Mesendoderm (in vitro differentiated cells): ENCODE measurements at regions not wholly inside any gene's neighbourhood (a gene's known extent, or its start where the extent isn't known, plus 50 kb on each side); places are given as distances from the start of the nearest gene placed in this dataset.

Experiments used
- DNase-seq: peaks from one replicate; pipeline ENCODE4 v3.0.0; 2013
- H2AK5ac ChIP-seq: 2 replicates; pipeline ENCODE4 v1.6.1; 2013; ENCODE audit warnings: low read length, inconsistent platforms
- H2BK120ac ChIP-seq: 2 replicates; pipeline ENCODE4 v1.6.1; 2013; ENCODE audit warnings: low read depth, mild to moderate bottlenecking, low read length, moderate library complexity, mixed read lengths
- H2BK15ac ChIP-seq: replicated peaks from 2 replicates; pipeline ENCODE4 v1.6.1; 2013; ENCODE audit warnings: low read depth, mild to moderate bottlenecking, moderate library complexity
- H2BK5ac ChIP-seq: 2 replicates; pipeline ENCODE4 v1.6.1; 2013; ENCODE audit warnings: low read length, inconsistent platforms
- H3K18ac ChIP-seq: 2 replicates; pipeline ENCODE4 v1.6.1; 2013; ENCODE audit warnings: mild to moderate bottlenecking, low read length, mixed read lengths
- H3K23ac ChIP-seq: one replicate; pipeline ENCODE4 v1.6.1; 2013; ENCODE audit warnings: low read length
- H3K27ac ChIP-seq: 2 replicates; pipeline ENCODE4 v1.5.1; 2013; ENCODE audit warnings: low read depth, mild to moderate bottlenecking, inconsistent platforms, low read length, moderate library complexity
- H3K27me3 ChIP-seq: 2 replicates; pipeline ENCODE4 v1.6.1; 2013; ENCODE audit warnings: low read length, control low read depth, mild to moderate bottlenecking, inconsistent platforms; ENCODE audit not compliant: insufficient read depth, poor library complexity
- H3K36me3 ChIP-seq: 2 replicates; pipeline ENCODE4 v1.6.1; 2013; ENCODE audit warnings: low read length, inconsistent platforms; ENCODE audit not compliant: control insufficient read depth, insufficient read depth
- H3K4ac ChIP-seq: one replicate; pipeline ENCODE4 v1.6.1; 2013; ENCODE audit warnings: low read depth, mild to moderate bottlenecking, low read length, moderate library complexity
- H3K4me1 ChIP-seq: 2 replicates; pipeline ENCODE4 v1.6.1; 2013; ENCODE audit warnings: low read depth, low read length, inconsistent platforms; ENCODE audit not compliant: control insufficient read depth
- H3K4me2 ChIP-seq: 2 replicates; pipeline ENCODE4 v1.6.1; 2013; ENCODE audit warnings: low read length
- H3K4me3 ChIP-seq: 2 replicates; pipeline ENCODE4 v1.5.1; 2013; ENCODE audit warnings: mild to moderate bottlenecking, low read length
- H3K56ac ChIP-seq: one replicate; pipeline ENCODE4 v1.6.1; 2013; ENCODE audit warnings: low read length
- H3K79me1 ChIP-seq: 2 replicates; pipeline ENCODE4 v1.6.1; 2013; ENCODE audit warnings: low read length, inconsistent platforms
- H3K79me2 ChIP-seq: 2 replicates; pipeline ENCODE4 v1.6.1; 2013; ENCODE audit warnings: mild to moderate bottlenecking, low read length; ENCODE audit not compliant: control insufficient read depth, insufficient read depth
- H3K9ac ChIP-seq: 2 replicates; pipeline ENCODE4 v1.6.1; 2013; ENCODE audit warnings: low read length, inconsistent platforms
- H4K5ac ChIP-seq: one replicate; pipeline ENCODE4 v1.6.1; 2013; ENCODE audit warnings: low read length
- H4K8ac ChIP-seq: one replicate; pipeline ENCODE4 v1.6.1; 2013; ENCODE audit warnings: low read depth, mild to moderate bottlenecking, control low read depth, low read length, moderate library complexity
- WGBS: extraction: QIAGEN DNeasy Blood & Tissue Kit; methylation state at CpG from one replicate; pipeline ENCODE4 v1.1.7; 2013; ENCODE audit warnings: low lambda C conversion rate, missing lambda C conversion rate; ENCODE audit not compliant: insufficient coverage; ENCODE audit errors: extremely low coverage; 5-methylcytosine and 5-hydroxymethylcytosine counted together

- Histone ChIP-seq H3K4me1 (no peaks in the 10 kb centered on the region), H3K18ac (no peak overlapping the region), H2BK5ac (no peak overlapping the region), H4K8ac (no peak overlapping the region), H2BK15ac (no peak overlapping the region), H3K36me3 (no peaks in the 10 kb centered on the region), H3K79me2 (no peaks in the 10 kb centered on the region), H4K5ac (no peak overlapping the region), H3K79me1 (no peaks in the 10 kb centered on the region), H3K4me3 (no peak overlapping the region), H3K27me3 (no peaks in the 10 kb centered on the region), H3K9ac (no peak overlapping the region), H3K56ac (no peak overlapping the region), H3K4ac (no peak overlapping the region), H3K27ac (no peak overlapping the region), H3K4me2 (no peak overlapping the region), H3K23ac (no peak overlapping the region), H2BK120ac (no peak overlapping the region), H2AK5ac (no peak overlapping the region)
- no CpG with 5 or more reads among the region's 3 CpGs for WGBS
- no peak for DNase-seq
These were observed 307.4 kb downstream of the KLF5 start for GRCh38 chr13:73366241-73366640.

GRCh38 chr13:73365681-73366080 lies 306.9 kb downstream of the KLF5 start:
- Histone ChIP-seq H2BK15ac (no peak overlapping the region), H2BK120ac (no peak overlapping the region), H3K56ac (no peak overlapping the region), H3K4me1 (no peaks in the 10 kb centered on the region), H3K79me1 (no peaks in the 10 kb centered on the region), H3K36me3 (no peaks in the 10 kb centered on the region), H3K18ac (no peak overlapping the region), H3K4me3 (no peak overlapping the region), H3K4ac (no peak overlapping the region), H3K27me3 (no peaks in the 10 kb centered on the region), H2BK5ac (no peak overlapping the region), H2AK5ac (no peak overlapping the region), H3K9ac (no peak overlapping the region), H3K23ac (no peak overlapping the region), H3K27ac (no peak overlapping the region), H3K4me2 (no peak overlapping the region), H3K79me2 (no peaks in the 10 kb centered on the region), H4K5ac (no peak overlapping the region), H4K8ac (no peak overlapping the region)
- no CpG with 5 or more reads among the region's 4 CpGs for WGBS
- no peak for DNase-seq

DNA sequence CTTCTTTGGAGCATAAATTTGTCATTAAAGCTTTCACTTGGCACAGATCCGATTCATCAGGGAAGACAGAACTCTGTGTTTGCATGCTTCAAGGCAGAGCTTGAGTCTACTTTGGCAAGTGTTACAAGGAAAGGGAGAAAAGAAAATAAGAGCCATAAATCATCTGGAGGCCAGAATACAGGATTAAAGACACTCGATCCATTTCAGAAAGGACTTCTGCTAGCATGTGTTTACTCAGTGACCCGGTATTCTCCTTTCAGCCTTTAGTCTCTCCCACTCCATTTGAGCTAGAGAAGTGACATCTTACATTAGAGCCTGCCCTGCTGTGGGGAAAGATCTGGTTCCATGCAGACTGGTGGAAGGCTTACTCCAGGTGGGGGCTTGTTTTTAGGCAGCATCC lies 306.4 kb downstream of the KLF5 start:
- WGBS: no CpG with 5 or more reads among the region's 3 CpGs
- Histone ChIP-seq H3K79me1 (no peaks in the 10 kb centered on the region), H3K4me1 (no peaks in the 10 kb centered on the region), H3K79me2 (no peaks in the 10 kb centered on the region), H2BK15ac (no peak overlapping the region), H3K4me2 (no peak overlapping the region), H4K8ac (no peak overlapping the region), H3K4me3 (no peak overlapping the region), H3K18ac (no peak overlapping the region), H3K36me3 (no peaks in the 10 kb centered on the region), H3K4ac (no peak overlapping the region), H4K5ac (no peak overlapping the region), H2BK5ac (no peak overlapping the region), H3K56ac (no peak overlapping the region), H2AK5ac (no peak overlapping the region), H3K27me3 (no peaks in the 10 kb centered on the region), H3K27ac (no peak overlapping the region), H3K23ac (no peak overlapping the region), H2BK120ac (no peak overlapping the region), H3K9ac (no peak overlapping the region)
- no peak for DNase-seq

- no peak overlapping the region for H4K8ac ChIP-seq
- no peak overlapping the region for H3K4me2 ChIP-seq
- H3K9ac ChIP-seq: no peak overlapping the region
- no peak overlapping the region for H2AK5ac ChIP-seq
- no peaks in the 10 kb centered on the region for H3K79me1 ChIP-seq
- no peaks in the 10 kb centered on the region for H3K27me3 ChIP-seq
- H3K4me3 ChIP-seq: no peak overlapping the region
- H3K27ac ChIP-seq: no peak overlapping the region
- H3K56ac ChIP-seq: no peak overlapping the region
- no peak overlapping the region for H3K18ac ChIP-seq
- no peak overlapping the region for H3K23ac ChIP-seq
- H4K5ac ChIP-seq: no peak overlapping the region
- no peak overlapping the region for H2BK120ac ChIP-seq
- H2BK5ac ChIP-seq: no peak overlapping the region
- no peaks in the 10 kb centered on the region for H3K36me3 ChIP-seq
- H2BK15ac ChIP-seq: no peak overlapping the region
- no peak for DNase-seq
- no peaks in the 10 kb centered on the region for H3K4me1 ChIP-seq
- no peak overlapping the region for H3K4ac ChIP-seq
- WGBS: no CpG with 5 or more reads among the region's 3 CpGs
- no peaks in the 10 kb centered on the region for H3K79me2 ChIP-seq
These were observed 305.9 kb downstream of the KLF5 start for GRCh38 chr13:73364736-73365135.

DNA sequence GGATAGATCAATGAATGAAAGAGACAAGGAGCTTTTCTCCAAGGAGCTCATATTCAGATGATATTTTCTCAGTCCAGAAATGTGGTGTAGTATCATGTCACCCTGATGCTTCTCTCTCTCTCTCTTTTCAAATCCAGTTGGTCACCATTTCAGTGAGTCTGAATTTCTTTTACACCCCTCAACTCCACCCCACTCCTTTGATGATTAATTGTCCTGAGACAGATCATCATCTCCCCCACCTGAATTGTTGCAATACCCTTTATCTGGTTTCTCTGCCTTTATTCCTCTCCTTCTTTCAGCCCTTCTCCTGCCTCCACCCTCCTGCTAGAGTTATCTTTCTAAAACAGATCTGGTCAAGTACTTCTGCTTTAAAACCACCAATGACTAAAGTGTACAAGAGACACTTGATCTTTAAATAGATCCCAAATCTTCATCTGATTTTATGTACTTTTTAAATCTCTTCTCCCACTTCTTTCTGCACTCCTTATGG lies 299.8 kb downstream of the KLF5 start:
- Histone ChIP-seq H4K8ac (peak overlapping the region; percentile 28), H3K27me3 (no peaks in the 10 kb centered on the region), H3K4me1 (no peaks in the 10 kb centered on the region), H3K56ac (no peak overlapping the region), H3K79me2 (no peaks in the 10 kb centered on the region), H2AK5ac (no peak overlapping the region), H2BK15ac (no peak overlapping the region), H3K36me3 (no peaks in the 10 kb centered on the region), H3K4me2 (no peak overlapping the region), H3K79me1 (no peaks in the 10 kb centered on the region), H3K4ac (no peak overlapping the region), H3K27ac (no peak overlapping the region), H3K9ac (no peak overlapping the region), H4K5ac (no peak overlapping the region), H2BK5ac (no peak overlapping the region), H3K23ac (no peak overlapping the region), H3K18ac (no peak overlapping the region), H2BK120ac (no peak overlapping the region), H3K4me3 (no peak overlapping the region)
- no peak for DNase-seq

- H2BK120ac ChIP-seq: no peak overlapping the region
- H4K8ac ChIP-seq: no peak overlapping the region
- H3K23ac ChIP-seq: no peak overlapping the region
- no peak overlapping the region for H3K18ac ChIP-seq
- H3K27me3 ChIP-seq: no peaks in the 10 kb centered on the region
- H2AK5ac ChIP-seq: no peak overlapping the region
- H4K5ac ChIP-seq: no peak overlapping the region
- no peak overlapping the region for H3K27ac ChIP-seq
- H3K4me2 ChIP-seq: no peak overlapping the region
- no peaks in the 10 kb centered on the region for H3K79me2 ChIP-seq
- WGBS: no CpG with 5 or more reads among the region's 2 CpGs
- no peak for DNase-seq
- H2BK15ac ChIP-seq: no peak overlapping the region
- H3K4me1 ChIP-seq: no peaks in the 10 kb centered on the region
- H2BK5ac ChIP-seq: no peak overlapping the region
- no peaks in the 10 kb centered on the region for H3K36me3 ChIP-seq
- no peaks in the 10 kb centered on the region for H3K79me1 ChIP-seq
- H3K4ac ChIP-seq: no peak overlapping the region
- H3K4me3 ChIP-seq: no peak overlapping the region
- H3K56ac ChIP-seq: no peak overlapping the region
- no peak overlapping the region for H3K9ac ChIP-seq
These were observed 296.3 kb downstream of the KLF5 start for GRCh38 chr13:73355134-73355533.
